GM13977 (cell line): ENCODE measurements at regions not wholly inside any gene's neighbourhood (a gene's known extent, or its start where the extent isn't known, plus 50 kb on each side); places are given as distances from the start of the nearest gene placed in this dataset.

Experiments
- DNase-seq: peaks from one replicate; pipeline ENCODE4 v3.0.0; 2012; ENCODE audit warnings: low spot score
- in situ Hi-C: fragments of 300-500 bp; cut with MboI; formaldehyde crosslinking; loops from one replicate; pipeline ENCODE4 v1.12.0; 2022; ENCODE audit warnings: low sequenced_read_pairs, low pct_unique_long_range_greater_than_20kb, mixed read lengths, inconsistent platforms; ENCODE audit not compliant: unreplicated experiment
- TF ChIP-seq, protein P1 (sequence below): IDR thresholded peaks from 2 replicates; pipeline ENCODE4 v1.5.1; 2012; ENCODE audit warnings: mild to moderate bottlenecking, control low read depth; ENCODE audit not compliant: insufficient read depth; ENCODE audit errors: extremely low read depth, missing control alignments

DNA sequence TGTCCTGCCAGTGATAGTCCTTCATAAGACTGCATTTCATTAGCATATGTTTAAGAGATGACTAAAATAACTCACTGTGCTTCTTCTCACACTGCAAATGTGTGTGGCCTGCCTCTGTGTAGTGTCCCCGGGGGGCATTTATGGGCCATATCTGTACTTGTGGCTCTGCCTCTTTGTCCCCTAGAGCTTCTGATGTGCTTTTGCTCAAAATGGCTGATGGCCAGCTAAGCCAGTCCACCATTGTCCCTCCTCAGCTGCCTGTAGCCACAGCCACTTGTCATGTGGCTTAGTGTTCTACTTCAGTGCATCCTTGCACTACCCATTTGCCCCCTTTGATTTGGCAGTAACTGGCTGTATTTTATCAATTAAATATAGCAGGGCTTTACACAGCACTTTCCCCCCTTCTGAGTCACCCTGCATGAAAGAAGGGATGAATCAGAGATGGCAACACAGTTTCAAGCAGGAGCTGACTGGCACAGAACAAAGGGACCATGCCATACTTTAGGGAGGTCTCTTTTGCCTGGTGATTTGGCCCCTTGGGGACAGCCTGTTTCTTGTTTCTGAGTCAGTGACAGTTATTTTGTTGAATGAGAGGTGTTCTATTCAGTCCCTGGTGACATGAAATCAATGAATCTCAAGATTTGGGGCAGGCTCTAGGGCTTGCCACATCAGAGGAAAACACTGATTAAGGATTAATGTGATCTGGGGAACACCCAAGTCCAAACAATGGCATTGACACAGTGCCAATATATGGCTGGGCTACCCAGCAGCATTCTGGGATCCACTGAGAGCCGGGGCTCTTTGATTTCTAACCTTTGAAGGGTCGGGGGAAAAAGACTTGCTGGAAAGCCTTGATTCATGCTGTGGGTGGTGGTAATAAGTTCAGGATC lies 245.5 kb downstream of the SMARCA2 start:
- TF ChIP-seq, protein P1, sequence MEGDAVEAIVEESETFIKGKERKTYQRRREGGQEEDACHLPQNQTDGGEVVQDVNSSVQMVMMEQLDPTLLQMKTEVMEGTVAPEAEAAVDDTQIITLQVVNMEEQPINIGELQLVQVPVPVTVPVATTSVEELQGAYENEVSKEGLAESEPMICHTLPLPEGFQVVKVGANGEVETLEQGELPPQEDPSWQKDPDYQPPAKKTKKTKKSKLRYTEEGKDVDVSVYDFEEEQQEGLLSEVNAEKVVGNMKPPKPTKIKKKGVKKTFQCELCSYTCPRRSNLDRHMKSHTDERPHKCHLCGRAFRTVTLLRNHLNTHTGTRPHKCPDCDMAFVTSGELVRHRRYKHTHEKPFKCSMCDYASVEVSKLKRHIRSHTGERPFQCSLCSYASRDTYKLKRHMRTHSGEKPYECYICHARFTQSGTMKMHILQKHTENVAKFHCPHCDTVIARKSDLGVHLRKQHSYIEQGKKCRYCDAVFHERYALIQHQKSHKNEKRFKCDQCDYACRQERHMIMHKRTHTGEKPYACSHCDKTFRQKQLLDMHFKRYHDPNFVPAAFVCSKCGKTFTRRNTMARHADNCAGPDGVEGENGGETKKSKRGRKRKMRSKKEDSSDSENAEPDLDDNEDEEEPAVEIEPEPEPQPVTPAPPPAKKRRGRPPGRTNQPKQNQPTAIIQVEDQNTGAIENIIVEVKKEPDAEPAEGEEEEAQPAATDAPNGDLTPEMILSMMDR = no peak
- no peak for DNase-seq
- in situ Hi-C loops = no loop called here

DNA sequence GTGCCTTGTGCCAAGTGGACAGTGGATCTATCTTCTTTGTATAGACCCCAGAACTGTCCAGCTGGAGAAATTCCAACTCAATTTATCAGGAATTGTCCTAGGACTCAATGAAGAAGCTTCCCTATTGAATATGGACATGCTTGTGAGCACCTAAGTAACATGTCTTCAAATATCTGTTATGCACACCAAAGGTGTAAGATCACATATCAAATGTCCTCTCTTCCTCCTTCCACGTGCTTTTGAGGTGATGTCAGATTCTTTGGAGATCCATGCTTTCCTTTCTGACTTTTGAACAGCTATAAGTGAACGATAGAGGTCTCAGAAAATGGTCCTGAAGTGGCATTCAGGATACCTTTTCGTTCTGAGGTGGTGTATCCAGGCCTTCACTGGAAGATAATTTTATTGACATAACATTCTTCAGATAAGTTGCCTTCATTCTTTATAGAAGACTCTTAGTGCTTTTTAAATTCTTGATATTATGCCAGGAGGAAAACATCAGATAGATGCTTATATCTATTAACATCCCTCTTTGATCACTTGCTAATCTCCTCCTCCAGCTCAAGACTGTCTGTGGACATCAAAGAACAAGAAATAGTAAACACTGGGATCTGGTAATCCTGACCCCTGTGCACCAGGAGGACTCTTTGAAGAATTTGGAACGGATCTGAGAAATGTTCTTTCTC lies 246.4 kb downstream of the SMARCA2 start:
- DNase-seq = no peak
- in situ Hi-C loops = no loop called here
- TF ChIP-seq, protein P1 = no peak

DNA sequence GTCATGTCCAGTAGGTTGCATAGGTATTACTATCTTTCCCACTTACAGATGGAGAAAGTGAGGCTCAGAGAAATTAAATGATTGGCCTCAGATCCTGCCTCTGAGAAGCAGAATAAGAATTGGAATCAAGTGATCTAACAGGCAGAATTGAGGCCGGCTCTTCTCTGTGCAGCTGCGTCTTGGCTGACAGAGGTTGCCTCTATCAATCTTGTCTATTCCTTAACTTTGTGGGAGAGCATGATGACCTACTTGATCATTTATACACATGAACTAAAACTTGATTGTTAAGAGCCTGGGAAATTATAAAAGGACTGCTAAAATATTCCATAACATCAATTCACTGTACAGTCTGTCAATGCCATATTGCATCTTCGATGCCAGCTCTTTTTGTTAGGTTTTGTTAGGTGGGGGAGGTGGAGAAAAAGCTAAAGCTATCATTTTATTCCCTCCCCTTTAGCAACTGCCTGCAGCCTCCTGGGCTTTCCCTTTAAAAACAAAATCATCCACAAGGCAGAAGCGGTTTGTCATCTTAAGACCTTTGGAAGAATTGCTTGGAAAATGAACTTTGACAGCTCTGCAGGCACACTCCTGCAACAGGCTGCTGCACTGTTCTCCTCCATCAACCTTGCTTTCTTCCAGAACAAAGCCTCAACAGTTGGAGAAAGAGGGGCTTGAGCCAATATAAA lies 247.4 kb downstream of the SMARCA2 start:
- DNase-seq = no peak
- TF ChIP-seq, protein P1 = no peak
- in situ Hi-C loops = no loop called here

DNA sequence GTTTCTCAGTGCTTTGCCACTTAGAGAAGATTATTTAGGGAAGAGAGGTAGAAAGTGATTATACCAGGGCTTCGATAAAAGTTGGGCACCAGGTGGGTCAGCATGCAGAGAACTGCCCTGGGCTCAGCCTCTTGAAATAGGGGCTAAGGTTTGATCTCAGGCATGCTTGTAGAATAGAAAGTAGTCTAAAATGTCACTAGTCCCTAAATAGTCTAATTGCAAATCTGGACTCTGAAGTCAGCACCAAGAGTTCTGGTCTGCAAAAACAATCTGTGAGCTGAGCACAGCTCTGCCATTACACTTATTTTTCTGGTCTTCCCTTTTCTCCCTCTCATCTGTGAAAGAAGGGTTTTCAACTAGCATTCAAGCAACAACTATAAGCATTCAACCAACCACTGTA lies 248.0 kb downstream of the SMARCA2 start:
- TF ChIP-seq, protein P1 = no peak
- no peak for DNase-seq
- in situ Hi-C loops = no loop called here

DNA sequence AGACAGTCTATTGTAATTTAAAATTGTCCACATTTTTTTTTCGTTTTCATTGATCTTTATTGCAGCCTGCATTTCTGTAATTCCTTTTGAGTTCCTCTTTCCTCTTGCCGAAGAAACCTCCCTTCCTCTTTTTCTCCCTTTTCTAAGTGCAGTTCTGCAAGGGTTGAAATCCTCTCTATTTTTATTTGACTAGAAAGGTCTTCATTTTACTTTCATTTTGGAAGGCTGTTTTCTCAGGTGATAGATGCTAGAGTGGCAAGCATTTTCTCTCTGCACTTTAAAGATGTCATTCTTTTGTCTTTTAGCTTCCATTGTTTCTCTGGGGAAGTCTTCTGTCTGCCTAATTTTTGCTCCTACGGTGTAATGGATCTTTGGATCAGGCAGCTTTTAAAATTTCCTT lies 248.5 kb downstream of the SMARCA2 start:
- TF ChIP-seq, protein P1 = no peak
- in situ Hi-C loops = no loop called here
- DNase-seq = no peak

DNA sequence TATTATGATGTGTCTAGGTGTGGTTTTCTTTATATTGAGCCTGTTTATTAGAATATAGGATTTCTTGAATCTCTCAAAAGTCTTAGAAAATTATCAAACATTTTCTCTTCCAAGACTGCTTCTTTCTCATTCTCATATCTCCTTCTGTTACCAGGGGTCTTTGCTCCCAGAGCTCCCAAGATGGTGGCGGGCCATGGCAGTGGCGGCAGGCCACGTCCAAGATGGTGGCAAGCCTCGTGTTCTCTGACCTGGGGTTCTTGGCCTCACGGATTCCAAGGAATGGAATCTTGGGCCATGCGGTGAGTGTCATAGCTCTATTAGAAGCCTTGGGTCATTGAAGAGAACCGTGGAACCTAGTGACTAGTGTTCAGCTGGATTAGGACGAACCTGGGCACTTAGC lies 248.9 kb downstream of the SMARCA2 start:
- in situ Hi-C loops = no loop called here
- TF ChIP-seq, protein P1 = no peak
- DNase-seq = no peak
